CD4-positive, alpha-beta T cell treated with Interferon alpha-2 for 1 hour (primary cell): ENCODE measurements at regions not wholly inside any gene's neighbourhood (a gene's known extent, or its start where the extent isn't known, plus 50 kb on each side); places are given as distances from the start of the nearest gene placed in this dataset.

ENCODE experiments used
- DNase-seq, 2 donors: peaks; one replicate each; pipeline ENCODE4 v3.0.0-alpha.2; 2020 to 2022

- no peak for DNase-seq
Observed at GRCh38 chr18:54772056-54772455, 56.2 kb upstream of the RAB27B start.

GRCh38 chr18:54774423-54774822 lies 53.9 kb upstream of the RAB27B start:
- DNase-seq, result no peak

- no peak for DNase-seq
Observed at GRCh38 chr18:54774981-54775665, 53.2 kb upstream of the RAB27B start.

- no peak for DNase-seq
Observed at GRCh38 chr18:54775686-54776085, 52.6 kb upstream of the RAB27B start.

GRCh38 chr18:54776282-54776977 lies 51.8 kb upstream of the RAB27B start:
- DNase-seq, result no peak

- DNase-seq, result no peak
Observed at GRCh38 chr18:54777118-54777791, 51.0 kb upstream of the RAB27B start.

- no peak for DNase-seq
Observed at GRCh38 chr18:54777989-54778388, 50.3 kb upstream of the RAB27B start.
